ENCODE measurements at regions not wholly inside any gene's neighbourhood (a gene's known extent, or its start where the extent isn't known, plus 50 kb on each side); places are given as distances from the start of the nearest gene placed in this dataset.

DNA sequence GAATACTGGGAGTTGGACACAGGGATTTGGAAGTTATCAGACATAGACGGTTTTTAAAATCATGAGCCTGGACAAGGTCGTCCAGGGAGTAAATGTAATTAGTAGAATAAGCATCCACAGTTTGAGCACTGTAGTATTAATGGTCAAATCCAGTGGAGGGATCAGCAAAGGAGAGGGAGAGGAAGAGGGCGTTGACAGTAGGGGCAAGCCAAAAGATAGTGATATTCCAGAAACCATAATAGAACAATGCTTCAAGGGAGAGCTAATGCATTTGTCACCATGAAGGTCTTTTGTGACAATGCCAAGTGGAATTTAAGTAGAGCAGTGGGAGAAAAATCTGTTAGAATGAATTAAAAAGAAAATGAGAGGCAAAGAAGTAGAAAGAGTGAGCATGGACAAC, 68.9 kb upstream of the SLC5A12 start:
- Histone ChIP-seq H3K9me3 (replicated peaks; ENCODE audit: control insufficient read depth, insufficient read depth, low read depth, low read length) (no peaks in the 10 kb centered on the region), H3K79me2 (ENCODE audit: control insufficient read depth, insufficient read depth, low read length) (no peaks in the 10 kb centered on the region), H3K36me3 (ENCODE audit: control insufficient read depth, insufficient read depth, low read length) (no peaks in the 10 kb centered on the region), H4K20me1 (replicated peaks; ENCODE audit: control insufficient read depth, insufficient read depth, low read length) (no peaks in the 10 kb centered on the region), H3K4me1 (replicated peaks in 1 of 2; ENCODE audit: control insufficient read depth in 2 of 2, insufficient read depth in 2 of 2, low read length in 2 of 2) (no peaks in the 10 kb centered on the region), H3K27me3 (ENCODE audit: control insufficient read depth in 2 of 2, insufficient read depth in 2 of 2, low read length in 2 of 2) (no peaks in the 10 kb centered on the region), H3K9ac (ENCODE audit: insufficient read depth in 1 of 2, low read depth in 2 of 2, low read length in 2 of 2) (no peak overlapping the region), H2AFZ (ENCODE audit: low read depth, low read length) (no peak overlapping the region), H3K27ac (ENCODE audit: extremely low read depth, low read depth, low read length) (no peak overlapping the region), H3K4me3 (no peak overlapping the region), H3K9me1 (ENCODE audit: control insufficient read depth, insufficient read depth, low read length) (no peaks in the 10 kb centered on the region), H3K4me2 (ENCODE audit: insufficient read depth, low read length) (no peak overlapping the region)
- 0% methylated on average over 2 of the region's 3 CpGs for WGBS (ENCODE audit: insufficient coverage, low coverage, missing lambda C conversion rate)
- ChIA-PET POLR2A (interaction anchor here (1.0 kb wide), 1 partner anchor 16 kb away, joined by 3 read pairs; no protein-coding TSS in a partner anchor), CTCF (ENCODE audit: low intra/inter-chr PET ratio) (no interaction called here)
- intact Hi-C loops (cut with micrococcal nuclease), result no loop called here
- no TSS peak for BruUV-seq (replicated peaks)
- TF ChIP-seq MCM2 (IDR thresholded peaks at IDR 0.05; ENCODE audit: low read depth), result no peak
- ATAC-seq (no peak), DNase-seq (ENCODE audit: extremely low read depth in 1 of 4, low spot score in 3 of 4) (no peak), FAIRE-seq (no peak)
- in situ Hi-C loops (cut with MboI), result no loop called here

DNA sequence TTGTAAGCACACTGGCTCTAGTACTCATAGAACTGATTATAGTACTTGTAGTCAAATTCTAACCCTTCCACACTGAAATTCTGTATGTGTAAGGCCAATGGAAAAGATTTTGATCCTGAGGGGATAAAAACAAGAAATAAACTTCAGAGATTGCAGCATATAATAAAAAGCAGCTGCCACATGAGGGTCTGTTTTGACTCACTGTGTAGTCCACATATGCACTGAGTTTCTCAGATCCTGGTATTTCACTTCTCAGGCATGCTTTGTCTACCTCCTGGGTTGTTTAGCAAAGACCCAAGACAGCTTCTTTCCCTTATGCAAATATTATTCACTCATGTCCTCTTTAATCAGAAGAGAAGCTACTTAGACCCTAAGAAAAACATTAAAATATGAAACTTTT, 71.1 kb upstream of the SLC5A12 start:
- Histone ChIP-seq H3K4me1 (replicated peaks in 1 of 2; ENCODE audit: control insufficient read depth in 2 of 2, insufficient read depth in 2 of 2, low read length in 2 of 2) (no peaks in the 10 kb centered on the region), H3K4me2 (ENCODE audit: insufficient read depth, low read length) (no peak overlapping the region), H3K79me2 (ENCODE audit: control insufficient read depth, insufficient read depth, low read length) (no peaks in the 10 kb centered on the region), H3K27ac (ENCODE audit: extremely low read depth, low read depth, low read length) (no peak overlapping the region), H3K9me3 (replicated peaks; ENCODE audit: control insufficient read depth, insufficient read depth, low read depth, low read length) (no peaks in the 10 kb centered on the region), H4K20me1 (replicated peaks; ENCODE audit: control insufficient read depth, insufficient read depth, low read length) (no peaks in the 10 kb centered on the region), H3K36me3 (ENCODE audit: control insufficient read depth, insufficient read depth, low read length) (no peaks in the 10 kb centered on the region), H3K9ac (ENCODE audit: insufficient read depth in 1 of 2, low read depth in 2 of 2, low read length in 2 of 2) (no peak overlapping the region), H3K4me3 (no peak overlapping the region), H2AFZ (ENCODE audit: low read depth, low read length) (no peak overlapping the region), H3K27me3 (ENCODE audit: control insufficient read depth in 2 of 2, insufficient read depth in 2 of 2, low read length in 2 of 2) (no peaks in the 10 kb centered on the region), H3K9me1 (ENCODE audit: control insufficient read depth, insufficient read depth, low read length) (no peaks in the 10 kb centered on the region)
- ATAC-seq, result no peak
- in situ Hi-C loops (cut with MboI) (no loop called here), intact Hi-C loops (cut with micrococcal nuclease) (no loop called here)
- BruUV-seq (replicated peaks), result no TSS peak
- no peak for DNase-seq (ENCODE audit: extremely low read depth in 1 of 4, low spot score in 3 of 4)
- POLR2A ChIA-PET, result no interaction called here
- FAIRE-seq, result no peak
- CTCF ChIA-PET (ENCODE audit: low intra/inter-chr PET ratio), result no interaction called here
- TF ChIP-seq SRF (CRISPR knock-in tag; IDR thresholded peaks at IDR 0.05) (no peak), ETV1 (tag; conservative IDR thresholded peaks at IDR 0.05; ENCODE audit: low read depth) (no peak), ETV5 (CRISPR knock-in tag; IDR thresholded peaks at IDR 0.05; ENCODE audit: low read depth) (no peak), ATF1 (CRISPR knock-in tag; IDR thresholded peaks at IDR 0.05) (no peak), ATF1 (tag; IDR thresholded peaks at IDR 0.05) (no peak), RNF2 (IDR thresholded peaks at IDR 0.05) (no peak), HMGN3 (IDR thresholded peaks at IDR 0.05; ENCODE audit: borderline replicate concordance, extremely low read depth, insufficient read length, low read depth, low read length) (no peak), PHF20 (IDR thresholded peaks at IDR 0.05; ENCODE audit: partially characterized antibody) (no peak), ZC3H11A (IDR thresholded peaks at IDR 0.05; ENCODE audit: low read depth, low read length) (no peak), KAT2B (IDR thresholded peaks at IDR 0.05; ENCODE audit: low read depth, low read length) (no peak)
- TF ChIP-seq, protein P1, sequence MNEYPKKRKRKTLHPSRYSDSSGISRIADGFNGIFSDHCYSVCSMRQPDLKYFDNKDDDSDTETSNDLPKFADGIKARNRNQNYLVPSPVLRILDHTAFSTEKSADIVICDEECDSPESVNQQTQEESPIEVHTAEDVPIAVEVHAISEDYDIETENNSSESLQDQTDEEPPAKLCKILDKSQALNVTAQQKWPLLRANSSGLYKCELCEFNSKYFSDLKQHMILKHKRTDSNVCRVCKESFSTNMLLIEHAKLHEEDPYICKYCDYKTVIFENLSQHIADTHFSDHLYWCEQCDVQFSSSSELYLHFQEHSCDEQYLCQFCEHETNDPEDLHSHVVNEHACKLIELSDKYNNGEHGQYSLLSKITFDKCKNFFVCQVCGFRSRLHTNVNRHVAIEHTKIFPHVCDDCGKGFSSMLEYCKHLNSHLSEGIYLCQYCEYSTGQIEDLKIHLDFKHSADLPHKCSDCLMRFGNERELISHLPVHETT (CRISPR knock-in tag; conservative IDR thresholded peaks at IDR 0.05 in 1 of 2, IDR thresholded peaks at IDR 0.05 in 1 of 2), result no peak
- TF ChIP-seq, protein P2, sequence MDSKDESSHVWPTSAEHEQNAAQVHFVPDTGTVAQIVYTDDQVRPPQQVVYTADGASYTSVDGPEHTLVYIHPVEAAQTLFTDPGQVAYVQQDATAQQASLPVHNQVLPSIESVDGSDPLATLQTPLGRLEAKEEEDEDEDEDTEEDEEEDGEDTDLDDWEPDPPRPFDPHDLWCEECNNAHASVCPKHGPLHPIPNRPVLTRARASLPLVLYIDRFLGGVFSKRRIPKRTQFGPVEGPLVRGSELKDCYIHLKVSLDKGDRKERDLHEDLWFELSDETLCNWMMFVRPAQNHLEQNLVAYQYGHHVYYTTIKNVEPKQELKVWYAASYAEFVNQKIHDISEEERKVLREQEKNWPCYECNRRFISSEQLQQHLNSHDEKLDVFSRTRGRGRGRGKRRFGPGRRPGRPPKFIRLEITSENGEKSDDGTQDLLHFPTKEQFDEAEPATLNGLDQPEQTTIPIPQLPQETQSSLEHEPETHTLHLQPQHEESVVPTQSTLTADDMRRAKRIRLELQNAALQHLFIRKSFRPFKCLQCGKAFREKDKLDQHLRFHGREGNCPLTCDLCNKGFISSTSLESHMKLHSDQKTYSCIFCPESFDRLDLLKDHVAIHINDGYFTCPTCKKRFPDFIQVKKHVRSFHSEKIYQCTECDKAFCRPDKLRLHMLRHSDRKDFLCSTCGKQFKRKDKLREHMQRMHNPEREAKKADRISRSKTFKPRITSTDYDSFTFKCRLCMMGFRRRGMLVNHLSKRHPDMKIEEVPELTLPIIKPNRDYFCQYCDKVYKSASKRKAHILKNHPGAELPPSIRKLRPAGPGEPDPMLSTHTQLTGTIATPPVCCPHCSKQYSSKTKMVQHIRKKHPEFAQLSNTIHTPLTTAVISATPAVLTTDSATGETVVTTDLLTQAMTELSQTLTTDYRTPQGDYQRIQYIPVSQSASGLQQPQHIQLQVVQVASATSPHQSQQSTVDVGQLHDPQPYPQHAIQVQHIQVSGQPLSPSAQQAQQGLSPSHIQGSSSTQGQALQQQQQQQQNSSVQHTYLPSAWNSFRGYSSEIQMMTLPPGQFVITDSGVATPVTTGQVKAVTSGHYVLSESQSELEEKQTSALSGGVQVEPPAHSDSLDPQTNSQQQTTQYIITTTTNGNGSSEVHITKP (IDR thresholded peaks at IDR 0.05; ENCODE audit: partially characterized antibody), result no peak

All from K562 (cell line).